DMS114 treated with DMSO at 0.1 percent for 48 hours (cell line): ENCODE measurements at regions not wholly inside any gene's neighbourhood (a gene's known extent, or its start where the extent isn't known, plus 50 kb on each side); places are given as distances from the start of the nearest gene placed in this dataset.

Experiments used
- DNase-seq: peaks from one replicate; lab custom pipeline; 2025; ENCODE audit not compliant: unreplicated experiment; lab: John Stamatoyannopoulos, UW

- no peak for DNase-seq
Measured at GRCh38 chr21:34313116-34313515, 50.7 kb upstream of the KCNE2 start.
